COR-L47 (cell line): ENCODE measurements at regions not wholly inside any gene's neighbourhood (a gene's known extent, or its start where the extent isn't known, plus 50 kb on each side); places are given as distances from the start of the nearest gene placed in this dataset.
"Not testable (repeated sequence)": the region's sequence is repeated elsewhere in the genome, so short reads cannot be mapped to it uniquely, and the experiment has no call there.

Experiments
- DNase-seq: peaks from one replicate; lab custom pipeline; 2025; lab: John Stamatoyannopoulos, UW

DNA sequence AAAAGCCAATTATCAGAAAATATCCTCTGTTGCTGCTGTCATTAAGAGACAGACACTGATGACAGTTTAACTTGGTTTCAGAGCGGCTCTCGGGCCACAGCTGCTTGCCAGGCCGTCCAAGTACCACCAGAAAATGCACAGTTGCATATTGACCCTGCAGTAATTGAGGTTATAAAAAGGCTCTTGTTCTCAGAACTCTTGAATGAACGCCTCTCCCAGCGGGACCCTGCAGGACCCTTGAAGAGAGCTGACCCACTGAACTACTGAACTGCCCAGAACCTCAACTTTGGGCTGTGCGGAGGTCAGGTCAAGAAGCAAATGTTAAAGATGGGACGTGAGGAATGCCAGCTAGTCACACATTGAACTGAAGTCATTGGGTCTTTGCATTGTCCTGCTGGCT is 1559.0 kb upstream of the SLC10A2 start:
- no peak for DNase-seq

DNA sequence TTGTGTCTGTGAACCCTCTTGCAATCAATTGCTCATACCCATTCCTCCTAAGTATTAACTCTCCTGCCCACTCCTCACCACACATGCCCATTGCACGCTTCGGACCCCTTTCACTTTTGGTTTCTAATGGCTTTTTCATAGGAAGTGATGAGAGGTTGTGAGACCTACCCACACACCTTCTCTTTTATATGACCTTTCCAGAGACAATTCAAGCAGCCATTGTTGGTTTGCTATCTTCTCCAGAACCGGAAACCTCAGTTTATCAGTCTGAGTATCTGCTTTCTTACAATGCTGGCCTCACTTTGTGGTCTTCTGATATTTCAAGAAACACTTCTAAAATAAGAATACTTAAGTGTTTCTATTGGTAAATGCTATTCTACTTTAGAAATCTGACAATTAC is 1550.8 kb upstream of the SLC10A2 start:
- DNase-seq: no peak

DNA sequence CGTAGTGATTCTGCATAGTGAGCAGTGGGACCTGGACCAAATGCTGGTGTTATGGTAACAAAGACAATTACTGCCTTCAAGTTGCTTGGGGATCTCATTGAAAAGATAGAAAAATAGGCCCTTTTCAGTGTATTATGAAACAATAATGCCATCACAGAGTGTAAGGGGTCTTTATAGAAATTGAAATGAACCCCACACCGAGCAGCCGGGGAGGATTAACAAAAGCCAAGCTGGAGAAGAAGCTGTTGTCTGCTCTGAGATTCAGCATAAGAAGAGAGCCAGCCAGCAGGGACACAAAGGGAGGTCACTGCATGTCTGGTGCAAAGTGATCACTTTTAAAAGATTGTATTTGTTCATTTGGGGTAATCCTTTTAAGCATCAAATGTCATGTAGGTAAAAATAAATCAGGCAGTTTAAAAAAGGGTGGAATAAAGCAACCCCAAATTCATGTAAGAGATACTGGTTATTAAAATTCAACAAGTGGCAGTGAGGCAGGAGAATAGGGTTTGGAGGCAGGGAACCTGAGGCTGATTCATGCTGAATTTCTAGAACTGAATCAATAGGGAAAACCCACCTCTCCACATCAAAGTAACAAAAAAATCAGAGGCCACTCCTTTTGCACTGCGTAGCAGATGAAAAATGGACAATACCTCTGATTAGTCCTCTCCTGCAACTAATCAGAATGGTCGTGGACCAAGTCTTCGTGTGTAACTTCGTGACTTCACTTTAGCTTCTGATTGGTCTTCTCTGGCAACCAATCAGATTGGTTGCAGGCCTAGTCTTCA is 1548.3 kb upstream of the SLC10A2 start:
- no peak for DNase-seq

DNA sequence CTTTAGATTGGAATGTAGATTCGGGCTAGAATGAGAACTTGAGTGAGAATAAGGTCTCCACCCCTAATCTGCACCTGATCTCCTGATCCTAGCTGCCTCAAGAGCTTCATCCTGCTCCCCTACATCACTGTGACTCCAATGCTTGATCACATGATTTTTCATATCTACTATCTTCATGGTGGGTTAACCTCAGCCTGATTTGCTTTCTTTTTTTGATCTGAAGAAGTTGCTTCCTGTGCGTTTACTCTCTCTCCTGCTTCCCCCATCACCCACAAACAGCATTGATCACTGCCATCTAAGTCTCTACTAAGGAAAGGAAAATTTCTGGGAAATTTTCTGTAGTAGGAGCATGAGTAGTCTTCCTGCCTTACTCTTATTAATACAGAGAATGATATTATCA is 1542.1 kb upstream of the SLC10A2 start:
- DNase-seq: no peak

DNA sequence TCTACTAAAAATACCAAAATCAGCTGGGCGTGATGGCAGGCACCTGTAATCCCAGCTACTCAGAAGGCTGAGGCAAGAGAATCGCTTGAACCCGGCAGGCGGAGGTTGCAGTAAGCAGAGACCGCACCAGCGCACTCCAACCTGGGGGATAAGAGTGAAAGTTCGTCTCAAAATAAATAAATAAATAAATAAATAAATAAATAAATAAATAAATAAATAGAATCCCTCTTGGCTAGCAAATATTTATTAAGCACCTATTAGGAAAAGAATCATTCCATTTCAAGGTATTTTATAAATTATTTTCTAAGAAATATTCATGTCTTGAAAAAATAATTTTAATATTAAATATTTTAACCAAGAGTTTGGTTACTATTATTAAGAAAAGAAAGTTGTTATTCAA is 1539.2 kb upstream of the SLC10A2 start:
- not testable (repeated sequence) for DNase-seq

DNA sequence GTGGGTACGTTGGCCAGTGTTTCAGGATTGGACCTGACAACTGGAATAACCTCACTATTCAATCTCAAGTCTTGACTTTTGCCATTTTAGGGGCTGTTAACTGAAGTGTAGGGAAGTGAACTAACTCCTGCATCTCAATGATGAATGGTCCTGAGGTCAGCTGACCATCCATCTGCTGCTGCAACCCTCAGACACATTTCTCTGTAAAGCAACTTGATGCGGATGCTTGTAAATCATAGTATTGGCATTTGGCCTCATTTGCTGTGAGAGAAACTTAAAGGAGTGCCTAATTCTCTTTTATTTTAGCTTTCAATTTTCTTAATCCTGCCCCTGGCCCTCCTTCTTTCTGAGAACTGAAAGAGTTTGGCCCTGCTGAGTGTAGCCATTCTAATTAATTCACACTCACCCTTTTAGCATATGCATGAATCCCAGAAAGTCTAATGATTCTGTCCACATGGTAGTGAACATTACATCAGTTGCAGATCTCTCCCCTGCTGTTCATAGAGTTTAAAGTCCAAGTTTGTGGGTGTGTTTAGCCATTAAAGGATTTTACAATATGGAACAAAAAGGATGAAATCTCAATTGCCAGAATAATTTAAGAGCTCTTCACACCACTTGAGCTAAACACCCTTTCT is 1531.4 kb upstream of the SLC10A2 start:
- no peak for DNase-seq

DNA sequence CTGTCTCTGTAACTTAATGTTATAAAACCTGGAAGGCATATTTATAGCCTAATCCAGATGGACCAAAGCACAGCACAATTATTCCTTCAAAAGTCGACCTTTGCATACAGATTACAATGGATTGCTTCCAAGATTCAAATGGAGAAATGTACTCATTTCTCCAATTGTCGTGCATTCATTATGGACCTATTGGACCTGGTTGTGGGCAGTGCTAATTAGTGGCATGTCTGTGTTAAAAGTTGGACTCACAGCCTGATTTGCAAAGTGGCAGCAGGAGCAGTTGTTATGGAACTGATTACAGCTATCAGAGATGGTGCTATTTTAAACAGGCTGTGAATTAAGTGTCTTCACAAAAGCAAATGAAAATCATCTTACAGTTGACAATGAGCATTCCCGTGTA is 1529.3 kb upstream of the SLC10A2 start:
- DNase-seq: no peak

DNA sequence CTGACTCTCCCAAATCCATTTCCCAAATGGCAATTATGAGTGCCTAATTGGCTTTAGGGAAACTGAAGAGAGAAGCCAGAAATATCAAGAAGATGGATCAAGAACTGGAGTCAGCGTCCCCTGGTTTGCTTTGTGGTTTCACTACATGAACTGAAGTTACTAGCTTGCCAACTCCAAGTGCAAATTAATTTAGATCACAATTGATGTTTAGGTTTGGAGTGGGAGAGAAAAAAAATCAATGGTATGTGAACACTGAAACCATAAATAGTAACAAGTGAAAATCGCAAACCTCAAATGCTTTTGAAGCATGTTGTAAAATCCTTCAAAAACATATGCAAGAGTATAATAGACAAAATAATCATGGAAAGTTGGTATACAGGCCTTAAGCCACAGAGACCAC is 1528.6 kb upstream of the SLC10A2 start:
- no peak for DNase-seq

DNA sequence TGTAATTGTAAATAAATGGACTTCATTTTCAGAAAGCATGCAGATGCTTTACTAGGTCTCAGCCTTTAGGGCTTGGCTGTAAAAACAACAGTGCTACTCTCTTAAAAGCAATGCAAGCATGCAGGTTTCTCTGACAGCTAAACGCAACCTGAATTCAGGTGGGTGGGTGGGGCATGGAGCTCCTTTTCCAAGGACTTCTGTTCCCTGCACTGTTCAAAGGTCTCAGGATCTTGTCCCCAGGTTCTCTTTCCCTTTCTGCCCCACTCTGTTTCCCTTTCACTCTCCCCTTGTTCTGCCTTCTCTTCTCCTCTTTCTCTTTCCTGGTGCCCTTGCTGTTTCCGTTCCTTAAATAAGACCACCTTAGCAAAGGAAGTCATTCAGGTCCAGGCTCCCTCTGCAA is 1527.5 kb upstream of the SLC10A2 start:
- DNase-seq: no peak

DNA sequence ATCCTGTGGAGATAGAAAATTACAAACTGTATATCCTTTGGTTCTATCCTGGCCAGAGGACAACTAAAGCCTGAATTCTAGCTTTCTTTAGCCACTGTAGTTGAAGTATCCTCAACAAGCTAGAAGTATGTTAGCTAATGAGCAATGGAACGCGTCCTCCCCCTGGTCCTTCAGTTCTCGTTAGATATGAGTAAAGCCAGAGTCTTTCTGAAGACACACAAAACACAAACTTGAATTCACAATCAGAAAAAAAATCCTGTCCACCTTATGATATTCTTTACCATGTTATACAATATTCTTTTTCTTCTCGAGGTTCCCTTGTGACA is 1527.0 kb upstream of the SLC10A2 start:
- no peak for DNase-seq

DNA sequence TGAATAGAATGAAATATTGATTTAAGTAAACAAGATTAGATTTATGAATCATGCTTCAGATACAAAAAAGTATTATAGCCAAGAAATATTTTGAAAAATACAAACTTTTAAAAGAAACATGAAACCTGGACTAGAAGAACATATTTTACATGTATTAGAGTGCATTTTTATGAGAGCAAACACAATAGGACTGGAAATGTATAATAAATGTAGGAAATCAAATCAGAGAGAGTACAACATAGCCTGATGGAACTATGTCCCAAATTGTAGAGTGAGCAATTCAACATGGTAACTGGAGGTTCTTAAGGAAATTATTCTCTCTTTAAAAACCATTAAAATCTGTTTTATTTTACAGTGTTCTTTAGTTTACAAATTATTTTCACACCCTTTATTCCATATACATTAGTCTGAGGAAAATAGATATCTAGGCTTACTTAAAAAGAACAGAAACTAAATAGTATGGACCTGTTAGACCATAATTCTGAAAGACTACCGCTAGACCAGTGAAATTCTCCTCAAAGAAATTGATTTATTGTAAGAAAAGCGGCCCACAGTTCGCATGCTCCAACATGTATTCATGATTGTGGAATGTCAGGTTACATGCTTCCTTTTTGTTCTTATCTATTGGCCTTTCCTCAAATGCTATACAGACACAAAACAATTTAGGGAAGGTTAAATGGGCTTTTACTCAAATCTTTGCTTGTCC is 1526.5 kb upstream of the SLC10A2 start:
- DNase-seq: no peak

DNA sequence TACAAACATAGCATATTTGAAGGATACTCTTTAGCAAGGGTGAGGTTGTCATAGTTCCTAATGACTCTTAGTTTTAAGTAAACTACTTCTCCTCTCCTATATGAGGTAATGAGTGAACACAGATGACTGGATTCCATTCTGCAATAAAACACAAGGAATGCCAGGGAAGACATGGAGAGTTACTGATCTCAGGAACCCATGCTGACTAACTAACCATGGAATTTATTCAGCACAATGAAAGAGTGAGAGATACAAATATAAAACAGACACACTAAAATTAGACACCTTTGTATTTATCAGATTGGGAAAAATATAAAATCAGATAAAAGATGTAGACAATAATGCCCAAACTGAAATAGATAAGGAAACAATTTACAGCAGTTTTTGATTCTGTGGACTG is 1525.9 kb upstream of the SLC10A2 start:
- no peak for DNase-seq

DNA sequence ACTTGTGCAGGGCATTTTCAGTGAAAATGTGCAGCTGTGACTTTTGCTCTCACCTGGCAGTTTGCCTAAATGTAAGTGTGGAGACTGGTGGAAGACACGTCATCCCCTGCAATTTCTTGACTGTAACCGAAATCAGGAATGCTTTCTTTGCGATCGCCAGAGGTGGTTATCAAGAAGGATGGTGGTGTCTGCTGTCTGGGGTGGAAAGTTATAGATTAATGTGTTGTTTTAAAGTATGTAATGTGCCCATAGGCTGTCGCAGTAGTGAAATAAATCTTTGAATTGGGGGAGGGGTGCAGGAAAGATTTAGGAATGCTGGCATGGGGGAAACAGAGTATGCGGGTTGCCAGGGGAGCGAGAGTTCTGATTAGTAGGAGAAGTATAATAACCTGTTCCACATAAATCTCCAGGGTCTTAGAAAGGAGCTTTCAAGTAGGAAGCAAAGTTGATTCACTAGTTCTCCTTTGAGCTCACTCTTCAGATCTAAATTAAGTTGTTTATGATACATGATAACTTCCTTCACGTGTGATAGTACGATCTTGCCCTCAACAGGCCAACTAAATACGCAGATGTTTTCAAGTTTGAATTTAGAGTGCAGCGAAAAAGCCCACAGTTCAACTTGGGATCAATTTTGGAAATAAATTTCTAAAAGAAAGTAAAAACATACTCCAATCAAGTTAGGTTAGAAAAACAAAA is 1520.0 kb upstream of the SLC10A2 start:
- DNase-seq: no peak

DNA sequence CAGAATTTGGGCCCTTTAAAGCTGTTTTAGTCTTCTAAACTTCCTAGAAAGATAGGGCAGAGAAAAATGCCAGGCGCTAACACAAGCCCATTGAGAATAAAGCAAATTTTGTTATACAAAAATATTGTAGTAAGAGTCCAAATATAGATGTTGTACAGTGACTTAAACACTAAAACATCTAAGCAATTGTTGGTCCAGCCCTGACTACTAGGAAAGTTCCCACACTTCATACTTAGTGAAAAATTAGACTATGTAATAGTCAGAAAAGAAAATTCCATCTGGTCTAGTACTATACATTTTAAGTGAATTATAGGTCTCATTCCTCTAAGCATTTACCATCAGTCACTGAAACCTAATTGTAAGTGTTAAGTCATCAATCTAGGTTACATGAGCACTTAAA is 1518.3 kb upstream of the SLC10A2 start:
- DNase-seq: no peak

DNA sequence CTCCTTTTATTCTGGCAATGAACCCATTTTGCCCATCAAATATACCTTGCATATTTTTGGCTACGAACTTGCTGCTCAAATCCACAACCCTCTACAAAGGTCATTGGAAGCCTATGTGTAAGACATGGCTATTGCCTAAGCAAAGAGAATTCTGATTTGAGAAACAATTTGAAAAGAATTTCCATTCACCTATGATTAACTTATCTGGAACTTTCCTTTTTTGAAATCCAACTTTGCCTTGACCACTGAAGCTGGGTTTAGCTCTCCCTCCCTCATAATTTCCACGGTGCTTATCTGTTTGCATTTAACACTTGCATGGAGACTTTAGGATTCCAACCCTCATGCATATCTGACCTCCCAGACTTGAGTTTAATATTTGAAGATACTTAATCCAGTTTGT is 1514.7 kb upstream of the SLC10A2 start:
- no peak for DNase-seq

DNA sequence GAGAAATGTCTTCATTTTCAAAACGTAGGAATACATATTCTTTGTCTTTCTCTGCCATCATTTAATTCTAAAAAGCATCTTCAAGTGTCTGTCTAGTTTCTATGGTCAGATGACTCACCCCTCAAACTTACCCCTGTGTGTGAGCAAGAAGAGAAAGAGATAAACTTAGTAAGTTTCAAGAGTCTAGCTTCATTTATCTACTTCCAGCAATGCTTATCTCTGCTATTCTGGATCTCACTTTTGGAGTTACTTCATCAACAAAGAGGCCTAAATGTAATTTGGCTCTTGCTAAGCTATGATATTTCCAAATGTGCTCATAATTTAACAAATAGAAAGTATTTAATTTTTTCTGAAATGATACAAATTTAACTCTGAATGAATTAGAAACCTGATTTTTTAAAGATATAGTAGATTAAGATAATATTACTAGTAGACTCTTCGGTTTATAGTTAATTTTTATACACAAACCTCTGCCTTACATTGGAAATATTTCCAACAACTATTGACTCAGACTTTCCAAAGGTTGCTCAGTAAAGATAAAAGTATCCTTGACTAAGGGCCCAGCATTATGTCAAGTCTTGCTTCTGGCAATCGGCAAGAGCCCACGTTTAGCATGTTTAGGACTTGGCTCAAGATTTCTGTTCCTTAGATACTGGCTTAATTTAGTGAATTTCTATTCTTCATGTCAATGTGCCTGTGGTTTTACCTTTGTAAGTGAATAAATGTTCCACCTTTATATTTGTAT is 1511.0 kb upstream of the SLC10A2 start:
- DNase-seq: no peak

DNA sequence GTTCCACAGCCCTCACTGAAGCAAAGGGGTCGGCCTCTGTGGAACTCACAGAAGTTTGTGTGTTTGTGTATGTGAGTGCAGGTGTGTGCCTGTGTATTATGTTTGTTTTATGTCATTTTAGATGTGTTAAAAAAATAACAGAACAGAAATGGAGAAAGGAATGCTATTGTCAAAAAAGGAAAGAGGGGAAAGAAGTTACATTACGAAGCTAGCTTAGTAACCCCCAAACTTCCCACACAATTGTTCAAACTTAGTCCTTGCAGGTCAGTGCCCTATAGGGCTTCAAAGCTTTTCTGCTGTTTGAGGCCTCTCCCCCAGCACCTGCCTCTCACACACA is 1505.6 kb upstream of the SLC10A2 start:
- no peak for DNase-seq

DNA sequence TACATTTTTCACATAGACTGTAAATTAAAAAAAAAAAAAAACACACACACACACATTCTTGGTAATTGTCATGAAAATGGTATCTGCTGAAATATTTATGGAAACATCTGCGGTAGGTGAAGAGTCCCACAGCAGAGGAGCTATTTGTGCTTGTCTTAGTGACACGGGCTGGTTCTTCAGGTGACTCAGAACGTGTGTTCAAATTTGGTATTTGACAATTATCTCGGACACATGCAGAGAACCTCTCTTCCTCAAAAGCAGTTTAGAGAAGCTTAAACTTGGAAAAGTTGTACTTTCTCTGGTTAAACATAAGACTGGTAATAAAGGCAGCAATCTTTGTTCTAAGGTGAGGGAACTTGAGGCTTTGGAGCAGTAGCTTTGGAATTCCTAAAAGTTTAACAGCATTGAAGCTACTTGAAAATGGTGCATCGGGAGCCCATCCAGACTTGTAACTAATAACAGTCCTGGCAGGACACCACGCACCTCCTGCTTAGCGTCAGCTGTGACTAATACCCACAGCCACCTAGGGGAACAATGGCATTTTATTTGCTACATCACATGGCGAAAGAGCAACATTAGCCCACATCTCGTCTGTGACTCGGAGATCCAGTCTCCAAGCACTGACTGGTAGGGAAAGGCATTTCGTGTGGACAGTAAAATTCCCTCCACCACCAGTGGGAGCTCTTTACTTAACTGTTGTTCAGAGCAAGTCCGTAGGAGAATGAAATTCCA is 1505.1 kb upstream of the SLC10A2 start:
- peak; percentile 68 for DNase-seq

DNA sequence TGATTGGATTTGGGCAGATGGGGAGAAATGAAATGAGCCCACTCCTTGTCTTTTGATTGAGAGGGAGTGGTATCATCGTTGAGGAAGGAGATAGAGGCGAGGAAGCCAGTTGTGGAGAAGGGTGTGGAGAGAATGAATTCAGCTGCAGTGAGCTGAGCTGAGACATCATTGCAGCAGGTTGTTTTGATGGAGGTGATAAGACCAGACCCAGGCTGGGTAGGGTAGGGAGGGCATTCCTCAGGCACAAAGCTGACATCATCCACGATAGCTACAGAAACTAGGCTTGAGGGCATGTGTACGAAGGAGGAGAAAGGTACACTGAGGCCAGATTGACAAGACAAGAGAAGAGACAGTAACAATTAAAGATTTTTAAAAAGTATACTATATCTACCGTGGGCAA is 1500.9 kb upstream of the SLC10A2 start:
- DNase-seq: no peak

DNA sequence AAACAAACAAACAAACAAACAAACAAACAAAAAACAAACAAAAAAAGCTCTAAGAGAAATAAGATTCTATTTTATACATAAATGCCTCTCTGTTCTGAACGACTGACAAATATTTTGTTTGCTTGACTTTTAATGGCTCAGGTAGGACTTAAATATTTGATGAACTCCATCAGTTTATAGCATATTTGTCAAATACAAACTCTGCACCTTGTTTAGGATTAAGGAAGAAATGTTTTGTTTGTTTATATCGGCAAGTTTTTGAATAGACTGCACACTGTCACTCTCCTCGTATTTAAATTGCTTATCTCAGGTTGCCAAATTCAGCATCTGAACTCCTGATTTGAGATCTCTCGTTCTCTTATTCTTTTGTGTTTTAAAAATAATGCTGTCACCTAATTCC is 1499.7 kb upstream of the SLC10A2 start:
- DNase-seq: no peak

DNA sequence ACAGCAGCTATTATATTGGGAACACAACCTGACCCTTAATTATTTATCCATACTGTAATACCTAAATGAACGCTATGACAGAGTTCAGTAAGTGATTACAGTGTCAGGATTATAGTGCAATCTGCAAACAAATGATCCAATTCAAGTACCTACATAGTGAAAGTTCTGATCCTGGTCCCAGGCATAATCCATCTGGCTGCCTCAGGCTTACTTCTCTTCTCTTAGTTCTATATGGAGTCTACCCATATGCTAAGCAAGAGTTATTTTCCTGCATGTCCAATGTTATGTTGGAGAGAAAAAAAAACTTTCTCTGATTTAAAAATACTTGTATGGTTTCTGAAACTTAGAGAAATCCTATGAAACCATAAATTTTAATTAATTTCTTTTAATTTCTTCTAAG is 1487.7 kb upstream of the SLC10A2 start:
- DNase-seq: no peak

DNA sequence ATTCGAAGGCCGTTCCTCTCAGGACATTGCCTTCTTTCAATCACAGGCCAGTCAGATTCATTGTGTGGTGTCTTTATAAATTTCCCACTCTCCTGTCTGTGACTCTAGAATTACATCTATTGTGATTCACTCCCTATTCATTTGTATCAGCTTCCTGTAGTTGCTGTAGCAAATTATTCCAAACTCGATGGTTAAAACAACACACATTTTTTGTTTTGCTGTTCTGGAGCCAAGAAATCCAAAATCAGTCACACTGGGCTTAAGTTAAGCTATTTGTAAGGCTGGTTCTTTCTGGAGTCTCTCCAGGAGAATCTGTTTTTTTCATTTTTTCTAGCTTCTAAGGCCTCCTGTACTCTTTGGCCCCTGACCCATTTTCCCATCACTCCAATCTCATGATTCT is 1487.0 kb upstream of the SLC10A2 start:
- no peak for DNase-seq
